HUDEP-2 (cell line): ENCODE measurements at regions not wholly inside any gene's neighbourhood (a gene's known extent, or its start where the extent isn't known, plus 50 kb on each side); places are given as distances from the start of the nearest gene placed in this dataset.
"Not testable (repeated sequence)": the region's sequence is repeated elsewhere in the genome, so short reads cannot be mapped to it uniquely, and the experiment has no call there.

Source experiments
- DNase-seq, 76 experiments: peaks; one replicate each; lab custom pipeline; 2025; ENCODE audit not compliant: unreplicated experiment in 76 of 76; lab: John Stamatoyannopoulos, UW

- no peak for DNase-seq
Observed at GRCh38 chr7:124257638-124258308, 224.9 kb upstream of the TMEM229A start.

GRCh38 chr7:124255041-124255655 is 222.3 kb upstream of the TMEM229A start:
- no peak for DNase-seq

GRCh38 chr7:124254396-124254795 is 221.5 kb upstream of the TMEM229A start:
- no peak for DNase-seq

- DNase-seq, result no peak
Observed at GRCh38 chr7:124251636-124252035, 218.8 kb upstream of the TMEM229A start.

GRCh38 chr7:124250297-124251034 is 217.6 kb upstream of the TMEM229A start:
- no peak for DNase-seq

GRCh38 chr7:124247691-124248090 is 214.8 kb upstream of the TMEM229A start:
- DNase-seq, result no peak

- DNase-seq, result peak in 1 of 76 experiments; percentile 1
Observed at GRCh38 chr7:124246262-124246863, 213.5 kb upstream of the TMEM229A start.

GRCh38 chr7:124244469-124244868 is 211.6 kb upstream of the TMEM229A start:
- not testable (repeated sequence) for DNase-seq

GRCh38 chr7:124219681-124220080 is 186.8 kb upstream of the TMEM229A start:
- DNase-seq, result no peak

GRCh38 chr7:124208642-124209041 is 175.8 kb upstream of the TMEM229A start:
- DNase-seq, result no peak

GRCh38 chr7:124208173-124208572 is 175.3 kb upstream of the TMEM229A start:
- DNase-seq, result no peak

- no peak for DNase-seq
Observed at GRCh38 chr7:124205526-124205925, 172.7 kb upstream of the TMEM229A start.

GRCh38 chr7:124202546-124202945 is 169.7 kb upstream of the TMEM229A start:
- DNase-seq, result no peak

- DNase-seq, result no peak
Observed at GRCh38 chr7:124201768-124202349, 169.0 kb upstream of the TMEM229A start.

- no peak for DNase-seq
Observed at GRCh38 chr7:124196519-124196918, 163.7 kb upstream of the TMEM229A start.

GRCh38 chr7:124192885-124193284 is 160.0 kb upstream of the TMEM229A start:
- no peak for DNase-seq

GRCh38 chr7:124191713-124192112 is 158.8 kb upstream of the TMEM229A start:
- DNase-seq, result no peak

GRCh38 chr7:124191030-124191429 is 158.2 kb upstream of the TMEM229A start:
- DNase-seq, result no peak

- DNase-seq, result no peak
Observed at GRCh38 chr7:124188576-124188975, 155.7 kb upstream of the TMEM229A start.

- no peak for DNase-seq
Observed at GRCh38 chr7:124187962-124188361, 155.1 kb upstream of the TMEM229A start.

GRCh38 chr7:124183649-124184048 is 150.8 kb upstream of the TMEM229A start:
- no peak for DNase-seq
